MCF 10A (cell line): ENCODE measurements at regions not wholly inside any gene's neighbourhood (a gene's known extent, or its start where the extent isn't known, plus 50 kb on each side); places are given as distances from the start of the nearest gene placed in this dataset.

Experiments used
- BruUV-seq: library from RNA; stranded (reverse); fragments of 400-500 nt; replicated peaks from 2 replicates; lab custom pipeline; 2021; lab: Mats Ljungman, UMichigan
- CTCF ChIA-PET: fragments of 300-600 bp; sonication (Branson Sonifier 250); formaldehyde crosslinking; extraction: SDS; loops from one replicate; lab custom pipeline; 2021; ENCODE audit warnings: antibody characterized with exemption, inconsistent platforms; lab: Yijun Ruan, JAX
- POLR2A ChIA-PET: fragments of 300-600, 350-650 bp; sonication (Branson Sonifier 250); formaldehyde crosslinking; extraction: SDS; loops from one replicate; lab custom pipeline; 2020; ENCODE audit warnings: antibody characterized with exemption, inconsistent platforms; lab: Yijun Ruan, JAX
- DNase-seq: peaks from one replicate; pipeline ENCODE4 v3.0.0-alpha.2; 2018; ENCODE audit not compliant: unreplicated experiment
- H3K27ac Mint-ChIP-seq: one replicate; pipeline ENCODE4 v1.8.0; 2022; ENCODE audit warnings: mild to moderate bottlenecking, low read depth, mixed read lengths; ENCODE audit not compliant: unreplicated experiment
- H3K27me3 Mint-ChIP-seq: one replicate; pipeline ENCODE4 v1.8.0; 2022; ENCODE audit warnings: mixed read lengths; ENCODE audit not compliant: insufficient read depth, unreplicated experiment
- H3K36me3 Mint-ChIP-seq: one replicate; pipeline ENCODE4 v1.8.0; 2022; ENCODE audit warnings: mild to moderate bottlenecking, moderate library complexity, mixed read lengths; ENCODE audit not compliant: insufficient read depth, unreplicated experiment
- H3K4me1 Mint-ChIP-seq: one replicate; pipeline ENCODE4 v1.8.0; 2022; ENCODE audit warnings: mixed read lengths; ENCODE audit not compliant: insufficient read depth, unreplicated experiment
- H3K4me3 Mint-ChIP-seq: one replicate; pipeline ENCODE4 v1.8.0; 2022; ENCODE audit warnings: mild to moderate bottlenecking, moderate library complexity, mixed read lengths; ENCODE audit not compliant: unreplicated experiment
- H3K9me3 Mint-ChIP-seq: one replicate; pipeline ENCODE4 v1.8.0; 2022; ENCODE audit warnings: mixed read lengths; ENCODE audit not compliant: unreplicated experiment
- intact Hi-C: fragments of 100-400 bp; cut with micrococcal nuclease; formaldehyde crosslinking; loops from 2 replicates; pipeline ENCODE4 v1.14.1; 2022
- TF ChIP-seq, protein P1 (sequence below): fragments of 200-600 bp; IDR thresholded peaks from one replicate; pipeline ENCODE4 v1.8.0; 2022; ENCODE audit warnings: antibody characterized with exemption, mild to moderate bottlenecking; ENCODE audit not compliant: unreplicated experiment

DNA sequence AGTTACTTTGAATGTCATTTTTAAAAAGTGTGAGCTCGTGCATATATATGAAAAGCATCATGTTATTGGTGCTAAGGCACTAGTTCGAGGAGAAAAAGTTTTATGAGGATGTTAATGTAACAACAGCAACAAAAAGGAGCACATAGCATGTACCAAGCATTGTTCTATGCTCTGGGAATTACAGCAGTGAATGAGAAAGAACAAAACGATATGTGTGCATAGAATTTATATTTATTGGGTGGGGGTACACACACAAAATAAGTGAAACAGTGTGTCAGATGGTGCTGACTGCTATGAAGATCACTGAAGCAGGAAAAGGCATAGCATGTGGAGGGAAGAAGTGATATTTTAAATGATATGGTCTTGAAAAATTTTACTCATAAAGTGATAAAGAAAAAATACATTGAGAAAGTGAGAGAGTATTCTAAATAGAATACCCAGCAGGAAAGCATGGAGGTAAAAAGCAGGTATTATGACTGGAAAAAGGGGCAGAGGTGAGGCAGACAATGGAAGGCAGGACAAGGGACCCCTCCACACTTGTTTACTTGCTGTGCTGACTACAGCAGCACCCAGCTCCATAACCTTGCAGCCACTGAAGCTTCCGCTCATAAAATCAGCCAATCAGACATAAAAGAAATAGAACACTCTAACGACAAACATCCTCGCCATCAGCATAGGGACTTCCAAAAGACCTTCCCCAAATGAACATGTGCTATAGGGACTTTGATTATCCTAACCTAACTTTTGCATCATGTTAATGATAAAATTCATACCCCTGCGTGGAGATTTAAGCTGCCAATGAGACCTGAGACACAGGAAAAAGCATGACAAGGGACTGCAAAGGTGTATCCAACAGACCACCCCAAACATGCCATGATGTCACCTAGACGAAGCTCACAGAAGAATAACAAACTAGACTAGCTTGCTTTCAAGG lies 119.9 kb downstream of the HFE start:
- no peak for DNase-seq
- no TSS peak for BruUV-seq
- POLR2A ChIA-PET = interaction anchor here (0.6 to 17.8 kb wide), 16 partner anchors 8 to 1661 kb away, joined by 3 to 728 read pairs (median 10); a partner anchor contains a TSS
- no peaks in the 10 kb centered on the region for H3K27me3 Mint-ChIP-seq
- no peak overlapping the region for H3K27ac Mint-ChIP-seq
- H3K9me3 Mint-ChIP-seq = no peaks in the 10 kb centered on the region
- H3K4me3 Mint-ChIP-seq = no peak overlapping the region
- CTCF ChIA-PET = interaction anchor here (0.5 to 0.7 kb wide), 2 partner anchors 8 to 80 kb away, joined by 3 to 6 read pairs; no protein-coding TSS in a partner anchor
- intact Hi-C loops = no loop called here
- TF ChIP-seq, protein P1, sequence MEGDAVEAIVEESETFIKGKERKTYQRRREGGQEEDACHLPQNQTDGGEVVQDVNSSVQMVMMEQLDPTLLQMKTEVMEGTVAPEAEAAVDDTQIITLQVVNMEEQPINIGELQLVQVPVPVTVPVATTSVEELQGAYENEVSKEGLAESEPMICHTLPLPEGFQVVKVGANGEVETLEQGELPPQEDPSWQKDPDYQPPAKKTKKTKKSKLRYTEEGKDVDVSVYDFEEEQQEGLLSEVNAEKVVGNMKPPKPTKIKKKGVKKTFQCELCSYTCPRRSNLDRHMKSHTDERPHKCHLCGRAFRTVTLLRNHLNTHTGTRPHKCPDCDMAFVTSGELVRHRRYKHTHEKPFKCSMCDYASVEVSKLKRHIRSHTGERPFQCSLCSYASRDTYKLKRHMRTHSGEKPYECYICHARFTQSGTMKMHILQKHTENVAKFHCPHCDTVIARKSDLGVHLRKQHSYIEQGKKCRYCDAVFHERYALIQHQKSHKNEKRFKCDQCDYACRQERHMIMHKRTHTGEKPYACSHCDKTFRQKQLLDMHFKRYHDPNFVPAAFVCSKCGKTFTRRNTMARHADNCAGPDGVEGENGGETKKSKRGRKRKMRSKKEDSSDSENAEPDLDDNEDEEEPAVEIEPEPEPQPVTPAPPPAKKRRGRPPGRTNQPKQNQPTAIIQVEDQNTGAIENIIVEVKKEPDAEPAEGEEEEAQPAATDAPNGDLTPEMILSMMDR = no peak
- peaks cover 14% of the 10 kb centered on the region for H3K36me3 Mint-ChIP-seq
- no peaks in the 10 kb centered on the region for H3K4me1 Mint-ChIP-seq

DNA sequence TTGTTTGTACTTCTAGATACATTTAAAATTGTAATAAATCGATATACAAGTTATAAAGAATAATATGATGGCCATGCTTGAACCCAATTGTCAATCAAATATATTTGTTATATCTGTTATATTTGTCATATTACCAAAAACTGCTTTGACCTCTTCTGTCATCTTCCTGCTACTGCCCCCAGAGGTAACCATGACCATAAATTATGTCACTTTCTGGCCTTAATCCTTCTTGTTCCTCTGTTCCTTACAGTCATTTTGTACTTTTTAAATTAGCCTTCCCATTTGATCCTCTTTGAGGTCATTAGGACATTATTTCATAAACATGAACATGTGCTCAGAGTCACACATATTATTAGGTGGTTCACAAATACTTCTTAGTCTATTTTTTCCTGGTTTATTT lies 124.7 kb downstream of the HFE start:
- DNase-seq = no peak
- no TSS peak for BruUV-seq
- Mint-ChIP-seq H3K27ac (no peak overlapping the region), H3K4me3 (no peak overlapping the region), H3K9me3 (no peaks in the 10 kb centered on the region), H3K36me3 (no peaks in the 10 kb centered on the region), H3K27me3 (no peaks in the 10 kb centered on the region), H3K4me1 (no peaks in the 10 kb centered on the region)
- ChIA-PET CTCF (interaction anchor here (0.6 kb wide), 1 partner anchor 239 kb away, joined by 3 read pairs; no protein-coding TSS in a partner anchor), POLR2A (interaction anchor here (6.1 to 9.9 kb wide), 3 partner anchors 14 to 19 kb away, joined by 106 to 443 read pairs (median 234); a partner anchor contains a TSS)
- intact Hi-C loops = no loop called here
- TF ChIP-seq, protein P1 = no peak

DNA sequence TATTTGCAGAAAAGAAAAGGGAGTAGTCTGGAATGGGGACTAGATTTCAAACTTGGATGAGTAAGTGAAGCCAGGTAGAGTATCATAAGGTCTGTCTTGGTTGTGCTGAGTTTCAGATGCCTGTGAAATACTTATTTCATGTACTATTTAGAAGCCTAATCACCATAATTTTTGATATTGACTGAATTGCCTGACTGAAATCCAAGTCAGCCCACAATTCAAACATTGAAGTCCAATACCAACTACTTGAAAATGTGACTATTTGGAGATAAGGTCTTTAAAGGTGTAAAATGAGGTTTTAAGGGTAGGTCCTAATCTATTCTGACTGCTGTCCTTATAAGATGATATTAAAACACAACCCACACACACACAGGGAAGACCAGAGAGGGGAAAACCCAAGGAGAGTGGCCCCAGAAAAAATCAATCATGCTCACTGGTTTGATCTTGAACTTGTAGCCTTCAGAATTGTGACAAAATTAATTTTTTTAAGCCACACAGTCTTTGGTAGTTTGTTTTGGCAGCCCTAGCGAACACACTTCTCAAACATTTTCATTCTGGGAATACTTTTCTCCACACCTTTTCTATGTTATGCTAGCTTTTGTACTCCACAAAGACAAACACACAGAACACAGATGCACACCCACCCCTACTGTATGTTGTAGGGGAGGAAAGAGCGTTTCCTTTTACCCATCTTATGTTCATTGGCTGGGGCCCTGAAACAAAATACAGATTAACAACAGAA lies 126.3 kb downstream of the HFE start:
- TF ChIP-seq, protein P1 = no peak
- intact Hi-C loops = no loop called here
- POLR2A ChIA-PET = interaction anchor here (1.5 to 8.5 kb wide), 9 partner anchors 9 to 933 kb away, joined by 3 to 443 read pairs (median 148); a partner anchor contains a TSS
- Mint-ChIP-seq H3K36me3 (no peaks in the 10 kb centered on the region), H3K4me1 (no peaks in the 10 kb centered on the region), H3K27me3 (no peaks in the 10 kb centered on the region), H3K9me3 (no peaks in the 10 kb centered on the region), H3K27ac (no peak overlapping the region), H3K4me3 (no peak overlapping the region)
- no peak for DNase-seq
- no TSS peak for BruUV-seq
- CTCF ChIA-PET = no interaction called here
